ENCODE measurements at regions not wholly inside any gene's neighbourhood (a gene's known extent, or its start where the extent isn't known, plus 50 kb on each side); places are given as distances from the start of the nearest gene placed in this dataset.

GRCh38 chr10:125605167-125605566, 77.8 kb downstream of the TEX36 start:
- TF ChIP-seq CTCF (IDR thresholded peaks at IDR 0.05) (no peak), POLR2A (IDR thresholded peaks at IDR 0.05) (no peak), POLR2AphosphoS5 (IDR thresholded peaks at IDR 0.05) (no peak), EP300 (IDR thresholded peaks at IDR 0.05; ENCODE audit: low read depth) (no peak)
